ENCODE measurements at regions not wholly inside any gene's neighbourhood (a gene's known extent, or its start where the extent isn't known, plus 50 kb on each side); places are given as distances from the start of the nearest gene placed in this dataset.

DNA sequence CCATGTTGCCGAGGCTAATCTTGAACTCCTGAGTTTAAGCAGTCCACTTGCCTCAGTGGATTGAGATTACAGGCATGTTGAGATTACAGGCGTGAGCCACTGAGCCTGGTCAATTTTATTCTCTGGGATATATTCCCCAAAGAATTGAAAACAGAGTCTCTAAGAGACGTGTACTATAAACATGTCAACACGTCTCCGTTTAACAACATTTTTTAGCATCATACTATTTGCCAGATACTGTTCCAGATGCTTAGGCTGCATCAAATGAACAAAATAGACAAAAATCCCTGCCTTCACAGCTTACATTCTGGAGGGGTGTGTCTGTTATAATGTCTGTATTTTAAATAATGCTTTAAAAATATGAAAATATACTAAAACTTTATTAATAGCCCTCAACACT lies 54.1 kb upstream of the PRKG1 start:
- 87% methylated on average over 5 of the region's 5 CpGs for WGBS
- H3K27ac ChIP-seq (ENCODE audit: low read depth in 1 of 2, low read length in 2 of 2): no peak overlapping the region
- no peak for DNase-seq (ENCODE audit: low spot score)

DNA sequence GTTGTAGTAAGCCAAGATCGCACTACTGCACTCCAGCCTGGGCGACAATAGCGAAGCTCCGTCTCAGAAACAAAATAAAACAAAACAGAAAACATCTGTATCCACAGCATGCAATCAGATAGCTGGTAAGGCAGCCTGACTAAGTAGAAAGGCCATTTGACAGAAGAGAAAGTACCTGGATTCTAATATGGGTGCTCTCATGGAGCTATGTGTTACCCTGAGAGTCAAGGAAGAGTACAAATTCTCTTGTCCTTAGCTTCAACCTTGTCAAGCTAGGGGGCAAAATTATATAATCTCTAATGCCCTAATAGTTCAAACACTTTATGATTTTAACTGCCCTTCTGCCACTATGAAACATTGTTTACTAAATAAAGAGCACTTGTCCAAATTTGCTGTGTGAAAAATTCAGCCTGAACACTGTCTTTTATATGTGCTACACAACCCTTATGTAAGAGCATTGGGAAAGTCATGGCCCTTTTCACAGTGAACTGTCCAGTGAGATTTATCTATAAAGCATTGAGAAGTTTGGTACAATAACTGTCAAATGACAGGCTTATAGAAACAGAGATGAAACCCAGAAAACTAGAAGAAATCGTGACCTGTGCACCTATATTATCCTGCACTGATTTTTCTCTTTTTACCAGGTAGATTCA lies 51.2 kb upstream of the PRKG1 start:
- WGBS: 80% methylated on average over 5 of the region's 5 CpGs
- H3K9ac ChIP-seq (ENCODE audit: low read depth in 1 of 2, low read length in 2 of 2): no peak overlapping the region
- TF ChIP-seq RAD21 (IDR thresholded peaks at IDR 0.05) (no peak), RXRA (IDR thresholded peaks at IDR 0.05) (no peak), FOXA1 (IDR thresholded peaks at IDR 0.05) (no peak), YY1 (IDR thresholded peaks at IDR 0.05) (no peak), HNF4A (conservative IDR thresholded peaks at IDR 0.05) (no peak), TAF1 (conservative IDR thresholded peaks at IDR 0.05) (no peak), JUND (IDR thresholded peaks at IDR 0.05) (no peak), HNF4G (IDR thresholded peaks at IDR 0.05) (no peak), CTCF (IDR thresholded peaks at IDR 0.05; ENCODE audit: low read depth, low read length, missing input control) (no peak), SP1 (IDR thresholded peaks at IDR 0.05) (no peak)
- TF ChIP-seq, protein P1, sequence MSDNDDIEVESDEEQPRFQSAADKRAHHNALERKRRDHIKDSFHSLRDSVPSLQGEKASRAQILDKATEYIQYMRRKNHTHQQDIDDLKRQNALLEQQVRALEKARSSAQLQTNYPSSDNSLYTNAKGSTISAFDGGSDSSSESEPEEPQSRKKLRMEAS (IDR thresholded peaks at IDR 0.05): no peak
- TF ChIP-seq, protein P2, sequence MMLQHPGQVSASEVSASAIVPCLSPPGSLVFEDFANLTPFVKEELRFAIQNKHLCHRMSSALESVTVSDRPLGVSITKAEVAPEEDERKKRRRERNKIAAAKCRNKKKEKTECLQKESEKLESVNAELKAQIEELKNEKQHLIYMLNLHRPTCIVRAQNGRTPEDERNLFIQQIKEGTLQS (IDR thresholded peaks at IDR 0.05): no peak
- H3K36me3 ChIP-seq (ENCODE audit: control insufficient read depth in 4 of 4, insufficient read depth in 3 of 4, low read depth in 1 of 4, low read length in 3 of 4): no peaks in the 10 kb centered on the region
- H3K4me3 ChIP-seq (ENCODE audit: low read depth in 1 of 3, low read length in 3 of 3): no peak overlapping the region
- peaks cover 2 to 15% (median 11%) of the 10 kb centered on the region in 4 donors for H3K4me1 ChIP-seq (ENCODE audit: control insufficient read depth in 4 of 4, insufficient read depth in 4 of 4, low read length in 3 of 4)
- H3K27me3 ChIP-seq (ENCODE audit: control insufficient read depth in 4 of 4, insufficient read depth in 4 of 4, low read length in 3 of 4): no peaks in the 10 kb centered on the region
- no peaks in the 10 kb centered on the region for H3K9me3 ChIP-seq (ENCODE audit: control insufficient read depth in 4 of 4, low read length in 3 of 4)
- no peak overlapping the region for H3K27ac ChIP-seq (ENCODE audit: low read depth in 1 of 2, low read length in 2 of 2)
- DNase-seq (ENCODE audit: low spot score): no peak

More for the DNA sequence above, 54.1 kb upstream of the PRKG1 start:
- Histone ChIP-seq H3K9me3 (ENCODE audit: control insufficient read depth in 4 of 4, low read length in 3 of 4) (no peaks in the 10 kb centered on the region), H3K27me3 (ENCODE audit: control insufficient read depth in 4 of 4, insufficient read depth in 4 of 4, low read length in 3 of 4) (no peaks in the 10 kb centered on the region), H3K4me1 (ENCODE audit: control insufficient read depth in 4 of 4, insufficient read depth in 4 of 4, low read length in 3 of 4) (peaks cover 2 to 15% (median 11%) of the 10 kb centered on the region in 4 donors), H3K36me3 (ENCODE audit: control insufficient read depth in 4 of 4, insufficient read depth in 3 of 4, low read depth in 1 of 4, low read length in 3 of 4) (no peaks in the 10 kb centered on the region), H3K9ac (ENCODE audit: low read depth in 1 of 2, low read length in 2 of 2) (no peak overlapping the region), H3K4me3 (ENCODE audit: low read depth in 1 of 3, low read length in 3 of 3) (no peak overlapping the region)
- no peak for TF ChIP-seq NR2F2 (IDR thresholded peaks at IDR 0.05)
- no peak for TF ChIP-seq JUND (IDR thresholded peaks at IDR 0.05)
- no peak for TF ChIP-seq HNF4A (conservative IDR thresholded peaks at IDR 0.05)

DNA sequence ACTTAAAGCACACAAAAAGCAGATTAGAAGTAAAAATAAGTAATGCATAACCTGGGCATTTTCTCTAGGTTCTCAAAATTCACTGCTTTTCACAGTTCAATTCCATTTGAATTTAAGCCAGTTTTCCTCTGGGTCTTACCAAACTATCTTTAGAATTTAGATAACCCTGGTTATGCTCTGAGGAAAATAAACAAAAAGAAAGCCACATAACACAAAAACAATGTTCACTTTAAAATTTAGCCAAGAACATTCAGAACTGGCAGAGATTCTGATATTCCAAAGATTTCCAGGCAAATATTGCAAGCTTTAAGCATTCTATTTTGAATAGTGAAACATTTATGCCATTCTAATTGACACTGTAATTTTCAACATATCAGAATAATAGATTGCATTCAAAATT lies 50.7 kb upstream of the PRKG1 start:
- TF ChIP-seq, protein P3, sequence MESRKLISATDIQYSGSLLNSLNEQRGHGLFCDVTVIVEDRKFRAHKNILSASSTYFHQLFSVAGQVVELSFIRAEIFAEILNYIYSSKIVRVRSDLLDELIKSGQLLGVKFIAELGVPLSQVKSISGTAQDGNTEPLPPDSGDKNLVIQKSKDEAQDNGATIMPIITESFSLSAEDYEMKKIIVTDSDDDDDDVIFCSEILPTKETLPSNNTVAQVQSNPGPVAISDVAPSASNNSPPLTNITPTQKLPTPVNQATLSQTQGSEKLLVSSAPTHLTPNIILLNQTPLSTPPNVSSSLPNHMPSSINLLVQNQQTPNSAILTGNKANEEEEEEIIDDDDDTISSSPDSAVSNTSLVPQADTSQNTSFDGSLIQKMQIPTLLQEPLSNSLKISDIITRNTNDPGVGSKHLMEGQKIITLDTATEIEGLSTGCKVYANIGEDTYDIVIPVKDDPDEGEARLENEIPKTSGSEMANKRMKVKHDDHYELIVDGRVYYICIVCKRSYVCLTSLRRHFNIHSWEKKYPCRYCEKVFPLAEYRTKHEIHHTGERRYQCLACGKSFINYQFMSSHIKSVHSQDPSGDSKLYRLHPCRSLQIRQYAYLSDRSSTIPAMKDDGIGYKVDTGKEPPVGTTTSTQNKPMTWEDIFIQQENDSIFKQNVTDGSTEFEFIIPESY (IDR thresholded peaks at IDR 0.05): no peak
- no peak for TF ChIP-seq FOXA1 (IDR thresholded peaks at IDR 0.05)
- no peak for TF ChIP-seq HNF4A (conservative IDR thresholded peaks at IDR 0.05)
- no peak for TF ChIP-seq RAD21 (IDR thresholded peaks at IDR 0.05)
- TF ChIP-seq HNF4G (IDR thresholded peaks at IDR 0.05): no peak
- no peak for TF ChIP-seq EGR1 (IDR thresholded peaks at IDR 0.05; ENCODE audit: low read depth in 2 of 2)
- no peak for TF ChIP-seq REST (IDR thresholded peaks at IDR 0.05)
- TF ChIP-seq YY1 (IDR thresholded peaks at IDR 0.05): no peak
- no peak for TF ChIP-seq TAF1 (conservative IDR thresholded peaks at IDR 0.05)
- TF ChIP-seq CTCF (IDR thresholded peaks at IDR 0.05; ENCODE audit: low read depth, low read length, missing input control): no peak
- TF ChIP-seq JUND (IDR thresholded peaks at IDR 0.05): no peak
- DNase-seq (ENCODE audit: low spot score): no peak
- H3K36me3 ChIP-seq (ENCODE audit: control insufficient read depth in 4 of 4, insufficient read depth in 3 of 4, low read depth in 1 of 4, low read length in 3 of 4): no peaks in the 10 kb centered on the region
- no peak overlapping the region for H3K27ac ChIP-seq (ENCODE audit: low read depth in 1 of 2, low read length in 2 of 2)
- peaks cover 2 to 15% (median 11%) of the 10 kb centered on the region in 4 donors for H3K4me1 ChIP-seq (ENCODE audit: control insufficient read depth in 4 of 4, insufficient read depth in 4 of 4, low read length in 3 of 4)
- no peak overlapping the region for H3K4me3 ChIP-seq (ENCODE audit: low read depth in 1 of 3, low read length in 3 of 3)
- no peaks in the 10 kb centered on the region for H3K9me3 ChIP-seq (ENCODE audit: control insufficient read depth in 4 of 4, low read length in 3 of 4)
- H3K9ac ChIP-seq (ENCODE audit: low read depth in 1 of 2, low read length in 2 of 2): no peak overlapping the region
- H3K27me3 ChIP-seq (ENCODE audit: control insufficient read depth in 4 of 4, insufficient read depth in 4 of 4, low read length in 3 of 4): no peaks in the 10 kb centered on the region

Measured in liver (tissue), 8 donors.